ENCODE measurements at regions not wholly inside any gene's neighbourhood (a gene's known extent, or its start where the extent isn't known, plus 50 kb on each side); places are given as distances from the start of the nearest gene placed in this dataset.

GRCh38 chr3:162684260-162684659 is 1187.7 kb downstream of the OTOL1 start (continued):
- TF ChIP-seq ZNF511 (CRISPR knock-in tag; IDR thresholded peaks at IDR 0.05), result no peak
- no peak for TF ChIP-seq ETV6 (IDR thresholded peaks at IDR 0.05; ENCODE audit: borderline replicate concordance in 1 of 2, low read depth in 2 of 2, low read length in 1 of 2)
- no peak for TF ChIP-seq ETV6 (CRISPR knock-in tag; IDR thresholded peaks at IDR 0.05; ENCODE audit: borderline replicate concordance)

GRCh38 chr3:162699291-162699690 is 1202.7 kb downstream of the OTOL1 start:
- Histone ChIP-seq H3K9me3 (replicated peaks; ENCODE audit: control insufficient read depth, insufficient read depth, low read depth, low read length) (no peaks in the 10 kb centered on the region), H3K27me3 (ENCODE audit: control insufficient read depth in 2 of 2, insufficient read depth in 2 of 2, low read length in 2 of 2) (no peaks in the 10 kb centered on the region), H3K9me1 (ENCODE audit: control insufficient read depth, insufficient read depth, low read length) (no peaks in the 10 kb centered on the region), H4K20me1 (replicated peaks; ENCODE audit: control insufficient read depth, insufficient read depth, low read length) (no peaks in the 10 kb centered on the region), H2AFZ (ENCODE audit: low read depth, low read length) (no peak overlapping the region), H3K4me1 (replicated peaks in 1 of 2; ENCODE audit: control insufficient read depth in 2 of 2, insufficient read depth in 2 of 2, low read length in 2 of 2) (no peaks in the 10 kb centered on the region), H3K27ac (ENCODE audit: extremely low read depth, low read depth, low read length) (no peak overlapping the region), H3K9ac (ENCODE audit: insufficient read depth in 1 of 2, low read depth in 2 of 2, low read length in 2 of 2) (no peak overlapping the region), H3K79me2 (ENCODE audit: control insufficient read depth, insufficient read depth, low read length) (no peaks in the 10 kb centered on the region), H3K4me2 (ENCODE audit: insufficient read depth, low read length) (no peak overlapping the region), H3K36me3 (ENCODE audit: control insufficient read depth, insufficient read depth, low read length) (no peaks in the 10 kb centered on the region), H3K4me3 (no peak overlapping the region)
- TF ChIP-seq NCOA4 (IDR thresholded peaks at IDR 0.05; ENCODE audit: partially characterized antibody), result no peak
- TF ChIP-seq ARID2 (IDR thresholded peaks at IDR 0.05), result no peak
- no peak for TF ChIP-seq GTF2E2 (tag; IDR thresholded peaks at IDR 0.05)
- no peak for TF ChIP-seq FOSL1 (tag; conservative IDR thresholded peaks at IDR 0.05)
- no peak for TF ChIP-seq MED1 (CRISPR knock-in tag; IDR thresholded peaks at IDR 0.05; ENCODE audit: borderline replicate concordance)
- TF ChIP-seq RBM14 (IDR thresholded peaks at IDR 0.05; ENCODE audit: borderline replicate concordance, insufficient read depth, low read depth, low read length), result no peak
- TF ChIP-seq PREB (CRISPR knock-in tag; IDR thresholded peaks at IDR 0.05), result no peak
- TF ChIP-seq IRF2 (CRISPR knock-in tag; IDR thresholded peaks at IDR 0.05), result no peak
- TF ChIP-seq TCF15 (CRISPR knock-in tag; IDR thresholded peaks at IDR 0.05), result no peak
- no peak for TF ChIP-seq TEAD2 (tag; IDR thresholded peaks at IDR 0.05)
- ChIA-PET POLR2A (no interaction called here), CTCF (ENCODE audit: low intra/inter-chr PET ratio) (interaction anchor here (0.6 kb wide), 1 partner anchor 42 kb away, joined by 3 read pairs; no protein-coding TSS in a partner anchor)
- in situ Hi-C loops (cut with MboI), result no loop called here
- ATAC-seq (no peak), DNase-seq (ENCODE audit: extremely low read depth in 1 of 4, low spot score in 3 of 4) (no peak), FAIRE-seq (no peak)
- intact Hi-C loops (cut with micrococcal nuclease), result no loop called here
- no TSS peak for BruUV-seq (replicated peaks)
- 0% methylated on average over 1 of the region's 1 CpG for WGBS (ENCODE audit: insufficient coverage, low coverage, missing lambda C conversion rate)
